ENCODE measurements at regions not wholly inside any gene's neighbourhood (a gene's known extent, or its start where the extent isn't known, plus 50 kb on each side); places are given as distances from the start of the nearest gene placed in this dataset.

DNA sequence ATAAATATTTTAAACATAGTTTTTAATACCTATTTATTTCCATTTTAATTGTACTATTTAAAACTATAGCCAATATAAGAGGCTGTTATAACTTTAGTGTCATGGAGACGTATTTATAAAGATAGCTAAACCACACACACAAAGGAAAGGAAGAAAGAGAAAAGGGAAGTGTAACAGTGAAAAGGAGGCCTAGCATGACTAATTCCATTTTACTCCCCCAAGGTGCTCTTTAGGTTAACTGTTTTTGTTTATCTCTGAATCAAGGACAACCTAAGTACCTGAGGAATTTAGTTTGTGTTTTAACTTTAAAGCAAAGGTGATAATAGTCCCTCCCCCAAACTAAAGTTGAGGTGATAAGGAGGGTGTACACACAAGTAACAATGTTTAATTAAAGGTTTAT, 1188.9 kb upstream of the C9orf72 start:
- TF ChIP-seq, protein P1, sequence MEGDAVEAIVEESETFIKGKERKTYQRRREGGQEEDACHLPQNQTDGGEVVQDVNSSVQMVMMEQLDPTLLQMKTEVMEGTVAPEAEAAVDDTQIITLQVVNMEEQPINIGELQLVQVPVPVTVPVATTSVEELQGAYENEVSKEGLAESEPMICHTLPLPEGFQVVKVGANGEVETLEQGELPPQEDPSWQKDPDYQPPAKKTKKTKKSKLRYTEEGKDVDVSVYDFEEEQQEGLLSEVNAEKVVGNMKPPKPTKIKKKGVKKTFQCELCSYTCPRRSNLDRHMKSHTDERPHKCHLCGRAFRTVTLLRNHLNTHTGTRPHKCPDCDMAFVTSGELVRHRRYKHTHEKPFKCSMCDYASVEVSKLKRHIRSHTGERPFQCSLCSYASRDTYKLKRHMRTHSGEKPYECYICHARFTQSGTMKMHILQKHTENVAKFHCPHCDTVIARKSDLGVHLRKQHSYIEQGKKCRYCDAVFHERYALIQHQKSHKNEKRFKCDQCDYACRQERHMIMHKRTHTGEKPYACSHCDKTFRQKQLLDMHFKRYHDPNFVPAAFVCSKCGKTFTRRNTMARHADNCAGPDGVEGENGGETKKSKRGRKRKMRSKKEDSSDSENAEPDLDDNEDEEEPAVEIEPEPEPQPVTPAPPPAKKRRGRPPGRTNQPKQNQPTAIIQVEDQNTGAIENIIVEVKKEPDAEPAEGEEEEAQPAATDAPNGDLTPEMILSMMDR (conservative IDR thresholded peaks at IDR 0.05 in 1 of 2, IDR thresholded peaks at IDR 0.05 in 1 of 2; ENCODE audit: extremely low read depth in 1 of 2, insufficient read depth in 1 of 2, low read depth in 1 of 2, low read length in 2 of 2): no peak
- TF ChIP-seq EZH2 (IDR thresholded peaks at IDR 0.05; ENCODE audit: borderline replicate concordance, low read length): no peak

Measured in mammary epithelial cell (primary cell).